NCI-H2107 treated with DMSO at 0.1 percent for 48 hours (cell line): ENCODE measurements at regions not wholly inside any gene's neighbourhood (a gene's known extent, or its start where the extent isn't known, plus 50 kb on each side); places are given as distances from the start of the nearest gene placed in this dataset.
"Not testable (repeated sequence)": the region's sequence is repeated elsewhere in the genome, so short reads cannot be mapped to it uniquely, and the experiment has no call there.

Source experiments
- DNase-seq: peaks from one replicate; lab custom pipeline; 2025; ENCODE audit not compliant: unreplicated experiment; lab: John Stamatoyannopoulos, UW

- DNase-seq, result no peak
These were observed 480.8 kb upstream of the JARID2 start for GRCh38 chr6:14765106-14765505.

GRCh38 chr6:14765721-14766390 lies 480.0 kb upstream of the JARID2 start:
- DNase-seq, result no peak

- DNase-seq, result no peak
These were observed 479.4 kb upstream of the JARID2 start for GRCh38 chr6:14766391-14766994.

- DNase-seq, result no peak
These were observed 478.6 kb upstream of the JARID2 start for GRCh38 chr6:14767226-14767625.

- no peak for DNase-seq
These were observed 475.8 kb upstream of the JARID2 start for GRCh38 chr6:14770040-14770439.

GRCh38 chr6:14770572-14770971 lies 475.3 kb upstream of the JARID2 start:
- DNase-seq, result no peak

- no peak for DNase-seq
These were observed 474.9 kb upstream of the JARID2 start for GRCh38 chr6:14771016-14771415.

GRCh38 chr6:14772188-14772587 lies 473.7 kb upstream of the JARID2 start:
- no peak for DNase-seq

- DNase-seq, result peak; percentile 48
These were observed 470.3 kb upstream of the JARID2 start for GRCh38 chr6:14775528-14775927.

GRCh38 chr6:14776307-14776706 lies 469.6 kb upstream of the JARID2 start:
- DNase-seq, result no peak

- peak; percentile 70 for DNase-seq
These were observed 463.9 kb upstream of the JARID2 start for GRCh38 chr6:14781772-14782525.

GRCh38 chr6:14782921-14783464 lies 462.9 kb upstream of the JARID2 start:
- not testable (repeated sequence) for DNase-seq

GRCh38 chr6:14783594-14783993 lies 462.3 kb upstream of the JARID2 start:
- DNase-seq, result no peak

- DNase-seq, result peak; percentile 87
These were observed 461.0 kb upstream of the JARID2 start for GRCh38 chr6:14784596-14785492.

GRCh38 chr6:14785493-14785790 lies 460.4 kb upstream of the JARID2 start:
- no peak for DNase-seq

GRCh38 chr6:14786008-14786407 lies 459.9 kb upstream of the JARID2 start:
- DNase-seq, result no peak

GRCh38 chr6:14786455-14786854 lies 459.4 kb upstream of the JARID2 start:
- no peak for DNase-seq

- DNase-seq, result no peak
These were observed 458.6 kb upstream of the JARID2 start for GRCh38 chr6:14787250-14787649.

GRCh38 chr6:14787677-14788076 lies 458.2 kb upstream of the JARID2 start:
- DNase-seq, result no peak

- no peak for DNase-seq
These were observed 455.9 kb upstream of the JARID2 start for GRCh38 chr6:14789996-14790395.

- DNase-seq, result no peak
These were observed 454.9 kb upstream of the JARID2 start for GRCh38 chr6:14790976-14791375.
